ENCODE measurements at regions not wholly inside any gene's neighbourhood (a gene's known extent, or its start where the extent isn't known, plus 50 kb on each side); places are given as distances from the start of the nearest gene placed in this dataset.

DNA sequence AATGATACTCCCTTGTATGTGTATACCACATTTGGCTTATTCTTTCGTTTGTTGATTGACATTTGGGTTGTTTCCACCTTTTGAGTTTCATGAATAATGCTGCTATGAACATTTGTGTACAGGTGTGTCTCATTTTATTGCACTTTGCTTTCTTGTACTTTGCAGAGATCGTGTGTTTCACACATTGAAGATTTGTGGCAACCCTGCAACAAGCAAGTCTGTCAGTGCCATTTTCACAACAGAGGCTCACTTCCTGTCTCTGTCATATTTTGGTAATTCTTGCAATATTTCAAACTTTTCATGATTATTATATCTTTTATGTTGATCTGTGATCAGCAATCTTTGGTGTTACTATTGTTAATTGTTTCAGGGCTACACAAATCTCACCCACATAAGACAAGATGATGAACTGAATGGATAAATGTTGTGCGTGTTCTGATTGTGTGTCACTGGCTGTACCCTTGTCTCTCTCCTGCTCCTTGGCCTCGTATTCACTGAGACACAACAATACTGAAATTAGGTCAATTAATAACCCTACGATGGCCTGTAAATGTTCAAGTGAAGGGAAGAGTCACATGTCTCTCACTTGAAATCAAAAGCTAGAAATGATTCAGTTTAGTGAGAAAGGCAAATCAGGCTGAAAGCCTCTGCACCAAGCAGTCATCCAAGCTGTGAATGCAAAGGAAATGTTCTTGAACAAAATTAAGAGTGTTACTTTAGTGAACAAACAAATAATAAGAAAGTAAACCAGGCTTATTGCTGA lies 133.6 kb upstream of the JCAD start:
- Histone ChIP-seq H3K9me3 (ENCODE audit: insufficient read depth, low read depth, low read length) (no peaks in the 10 kb centered on the region), H3K9ac (ENCODE audit: low read depth, low read length, poor library complexity, severe bottlenecking) (no peak overlapping the region), H3K36me3 (ENCODE audit: insufficient read depth, low read length) (no peaks in the 10 kb centered on the region), H3K4me2 (ENCODE audit: low read depth, low read length, poor library complexity, severe bottlenecking) (no peak overlapping the region), H2AFZ (ENCODE audit: low read length) (no peak overlapping the region), H3K79me2 (ENCODE audit: insufficient read depth, low read length) (no peaks in the 10 kb centered on the region), H3K4me1 (ENCODE audit: insufficient read depth, low read length, poor library complexity, severe bottlenecking) (no peaks in the 10 kb centered on the region), H3K9me2 (replicated peaks; ENCODE audit: low read depth, low read length) (no peaks in the 10 kb centered on the region), H3F3A (ENCODE audit: low read depth) (no peaks in the 10 kb centered on the region), H3K4me3 (ENCODE audit: low read length, poor library complexity, severe bottlenecking) (no peak overlapping the region), H3K27me3 (ENCODE audit: insufficient read depth, low read length, poor library complexity, severe bottlenecking) (no peaks in the 10 kb centered on the region), H4K20me1 (ENCODE audit: insufficient read depth, low read length, poor library complexity, severe bottlenecking) (no peaks in the 10 kb centered on the region)
- TF ChIP-seq CTCF (conservative IDR thresholded peaks at IDR 0.05; ENCODE audit: low read length) = no peak
- TF ChIP-seq EZH2phosphoT487 (IDR thresholded peaks at IDR 0.05; ENCODE audit: borderline replicate concordance) = no peak

DNA sequence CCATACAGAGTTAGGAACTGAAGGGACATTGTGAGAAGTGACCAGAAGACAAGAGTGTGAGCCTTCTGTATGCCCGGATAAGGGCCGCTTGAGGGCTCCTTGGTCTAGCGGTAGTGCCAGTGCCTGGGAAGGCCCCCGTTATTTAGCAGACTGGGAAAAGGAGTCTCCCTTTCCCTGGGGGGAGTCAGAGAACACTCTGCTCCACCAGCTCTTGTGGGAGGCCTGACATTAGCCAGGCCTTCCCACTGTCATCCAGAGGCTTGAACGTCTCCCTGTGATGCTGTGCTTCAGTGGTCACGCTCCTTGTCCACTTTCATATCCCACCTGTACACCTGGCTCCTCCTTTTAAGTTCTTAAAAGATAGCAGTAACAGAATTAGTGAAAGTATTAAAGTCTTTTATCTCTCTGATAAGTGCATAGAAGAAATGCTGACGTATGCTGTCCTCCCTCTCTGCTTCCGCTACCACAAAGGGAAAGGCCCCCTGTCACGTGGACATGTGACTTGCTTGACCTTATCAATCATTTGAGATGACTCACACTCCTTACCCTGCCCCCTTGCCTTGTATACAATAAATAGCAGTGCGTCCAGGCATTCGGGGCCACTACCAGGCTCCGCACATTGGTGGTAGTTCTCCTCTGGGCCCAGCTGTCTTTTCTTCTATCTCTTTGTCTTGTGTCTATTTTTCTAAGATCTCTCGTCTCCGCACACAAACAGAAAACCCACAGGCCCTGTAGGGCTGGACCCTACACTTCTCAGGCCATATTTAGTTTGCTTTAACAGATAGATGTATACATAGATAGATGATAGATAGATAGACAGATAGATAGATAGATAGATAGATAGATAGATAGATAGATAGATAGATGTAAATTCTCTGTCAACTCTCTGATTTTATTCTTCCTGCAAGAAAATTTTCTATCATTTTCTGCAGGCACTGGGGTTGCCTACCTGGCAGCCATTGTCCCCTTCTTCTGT lies 131.5 kb upstream of the JCAD start:
- Histone ChIP-seq H2AFZ (ENCODE audit: low read length) (no peak overlapping the region), H3F3A (ENCODE audit: low read depth) (no peaks in the 10 kb centered on the region), H3K4me1 (ENCODE audit: insufficient read depth, low read length, poor library complexity, severe bottlenecking) (no peaks in the 10 kb centered on the region), H3K9me2 (replicated peaks; ENCODE audit: low read depth, low read length) (no peaks in the 10 kb centered on the region), H3K4me2 (ENCODE audit: low read depth, low read length, poor library complexity, severe bottlenecking) (no peak overlapping the region), H3K9me3 (ENCODE audit: insufficient read depth, low read depth, low read length) (no peaks in the 10 kb centered on the region), H3K36me3 (ENCODE audit: insufficient read depth, low read length) (no peaks in the 10 kb centered on the region), H3K4me3 (ENCODE audit: low read length, poor library complexity, severe bottlenecking) (no peak overlapping the region), H4K20me1 (ENCODE audit: insufficient read depth, low read length, poor library complexity, severe bottlenecking) (no peaks in the 10 kb centered on the region), H3K79me2 (ENCODE audit: insufficient read depth, low read length) (no peaks in the 10 kb centered on the region), H3K9ac (ENCODE audit: low read depth, low read length, poor library complexity, severe bottlenecking) (no peak overlapping the region), H3K27me3 (ENCODE audit: insufficient read depth, low read length, poor library complexity, severe bottlenecking) (no peaks in the 10 kb centered on the region)
- TF ChIP-seq EZH2phosphoT487 (IDR thresholded peaks at IDR 0.05; ENCODE audit: borderline replicate concordance) (no peak), CTCF (conservative IDR thresholded peaks at IDR 0.05; ENCODE audit: low read length) (no peak)

- H3K9me3 ChIP-seq (ENCODE audit: insufficient read depth, low read depth, low read length) = no peaks in the 10 kb centered on the region
- no peaks in the 10 kb centered on the region for H3K27me3 ChIP-seq (ENCODE audit: insufficient read depth, low read length, poor library complexity, severe bottlenecking)
- H3K79me2 ChIP-seq (ENCODE audit: insufficient read depth, low read length) = no peaks in the 10 kb centered on the region
- TF ChIP-seq EZH2phosphoT487 (IDR thresholded peaks at IDR 0.05; ENCODE audit: borderline replicate concordance) (no peak), CTCF (conservative IDR thresholded peaks at IDR 0.05; ENCODE audit: low read length) (no peak)
- no peaks in the 10 kb centered on the region for H3F3A ChIP-seq (ENCODE audit: low read depth)
- H3K36me3 ChIP-seq (ENCODE audit: insufficient read depth, low read length) = no peaks in the 10 kb centered on the region
- H3K4me2 ChIP-seq (ENCODE audit: low read depth, low read length, poor library complexity, severe bottlenecking) = no peak overlapping the region
- H3K9ac ChIP-seq (ENCODE audit: low read depth, low read length, poor library complexity, severe bottlenecking) = no peak overlapping the region
- H2AFZ ChIP-seq (ENCODE audit: low read length) = no peak overlapping the region
- no peaks in the 10 kb centered on the region for H3K9me2 ChIP-seq (replicated peaks; ENCODE audit: low read depth, low read length)
- no peaks in the 10 kb centered on the region for H4K20me1 ChIP-seq (ENCODE audit: insufficient read depth, low read length, poor library complexity, severe bottlenecking)
- H3K4me3 ChIP-seq (ENCODE audit: low read length, poor library complexity, severe bottlenecking) = no peak overlapping the region
- H3K4me1 ChIP-seq (ENCODE audit: insufficient read depth, low read length, poor library complexity, severe bottlenecking) = no peaks in the 10 kb centered on the region
Measured at GRCh38 chr10:30189238-30189580, 129.8 kb upstream of the JCAD start.

Data from Loucy (cell line).